ENCODE measurements at regions not wholly inside any gene's neighbourhood (a gene's known extent, or its start where the extent isn't known, plus 50 kb on each side); places are given as distances from the start of the nearest gene placed in this dataset.

- no peak overlapping the region for H2AFZ ChIP-seq (ENCODE audit: low read depth, low read length)
- H3K4me3 ChIP-seq (ENCODE audit: low read length), result no peak overlapping the region
These were observed 1008.5 kb upstream of the FANCL start for GRCh38 chr2:59249441-59250306.

GRCh38 chr2:59239146-59239545, 998.0 kb upstream of the FANCL start:
- no peak overlapping the region for H3K4me3 ChIP-seq (ENCODE audit: low read length)
- no peaks in the 10 kb centered on the region for H3K79me2 ChIP-seq (replicated peaks; ENCODE audit: insufficient read depth, low read length)
- H3K27ac ChIP-seq (ENCODE audit: low read length), result no peak overlapping the region
- no peaks in the 10 kb centered on the region for H4K20me1 ChIP-seq (ENCODE audit: insufficient read depth)
- no peaks in the 10 kb centered on the region for H3K9me2 ChIP-seq (ENCODE audit: insufficient read depth, low read length)
- H3K36me3 ChIP-seq (ENCODE audit: insufficient read depth, low read length), result no peaks in the 10 kb centered on the region
- H3K9me3 ChIP-seq (ENCODE audit: low read length), result no peaks in the 10 kb centered on the region
- H3K9ac ChIP-seq (ENCODE audit: low read length), result no peak overlapping the region
- H3K4me2 ChIP-seq (ENCODE audit: low read length), result no peak overlapping the region
- no peak overlapping the region for H2AFZ ChIP-seq (ENCODE audit: low read depth, low read length)
- H3K27me3 ChIP-seq (ENCODE audit: insufficient read depth, low read depth, low read length), result no peaks in the 10 kb centered on the region
- H3F3A ChIP-seq (ENCODE audit: insufficient read depth, low read length, poor library complexity, severe bottlenecking), result no peaks in the 10 kb centered on the region
- TF ChIP-seq EZH2 (IDR thresholded peaks at IDR 0.05; ENCODE audit: borderline replicate concordance, insufficient read depth, low read length, poor library complexity, severe bottlenecking) (no peak), EP300 (conservative IDR thresholded peaks at IDR 0.05; ENCODE audit: poor library complexity, severe bottlenecking) (no peak), SMC3 (conservative IDR thresholded peaks at IDR 0.05; ENCODE audit: poor library complexity) (no peak), MXI1 (conservative IDR thresholded peaks at IDR 0.05; ENCODE audit: poor library complexity, severe bottlenecking) (no peak), CTCF (IDR thresholded peaks at IDR 0.05; ENCODE audit: poor library complexity, severe bottlenecking) (no peak)

More at GRCh38 chr2:59249441-59250306, 1008.5 kb upstream of the FANCL start:
- H3K36me3 ChIP-seq (ENCODE audit: insufficient read depth, low read length), result no peaks in the 10 kb centered on the region
- TF ChIP-seq CTCF (IDR thresholded peaks at IDR 0.05; ENCODE audit: poor library complexity, severe bottlenecking) (no peak), REST (IDR thresholded peaks at IDR 0.05; ENCODE audit: borderline replicate concordance) (no peak), RAD21 (conservative IDR thresholded peaks at IDR 0.05) (no peak), MXI1 (conservative IDR thresholded peaks at IDR 0.05; ENCODE audit: poor library complexity, severe bottlenecking) (no peak), SMC3 (conservative IDR thresholded peaks at IDR 0.05; ENCODE audit: poor library complexity) (no peak), EP300 (conservative IDR thresholded peaks at IDR 0.05; ENCODE audit: poor library complexity, severe bottlenecking) (no peak), TAF1 (IDR thresholded peaks at IDR 0.05; ENCODE audit: low read depth) (no peak), POLR2AphosphoS5 (IDR thresholded peaks at IDR 0.05) (no peak), EZH2 (IDR thresholded peaks at IDR 0.05; ENCODE audit: borderline replicate concordance, insufficient read depth, low read length, poor library complexity, severe bottlenecking) (no peak)
- peaks cover 3% of the 10 kb centered on the region for H3K9me3 ChIP-seq (ENCODE audit: low read length)
- no peaks in the 10 kb centered on the region for H3K9me2 ChIP-seq (ENCODE audit: insufficient read depth, low read length)
- no peak overlapping the region for H3K4me2 ChIP-seq (ENCODE audit: low read length)
- no peaks in the 10 kb centered on the region for H3K27me3 ChIP-seq (ENCODE audit: insufficient read depth, low read depth, low read length)
- no peak overlapping the region for H3K9ac ChIP-seq (ENCODE audit: low read length)
- H4K20me1 ChIP-seq (ENCODE audit: insufficient read depth), result no peaks in the 10 kb centered on the region
- no peaks in the 10 kb centered on the region for H3F3A ChIP-seq (ENCODE audit: insufficient read depth, low read length, poor library complexity, severe bottlenecking)
- no peak overlapping the region for H3K27ac ChIP-seq (ENCODE audit: low read length)
- H3K79me2 ChIP-seq (replicated peaks; ENCODE audit: insufficient read depth, low read length), result no peaks in the 10 kb centered on the region
